Psoas muscle (tissue), 7 donors: ENCODE measurements at regions not wholly inside any gene's neighbourhood (a gene's known extent, or its start where the extent isn't known, plus 50 kb on each side); places are given as distances from the start of the nearest gene placed in this dataset.

Experiments
- ATAC-seq, 4 donors: fragments of 200-7000 bp; cut with Tn5 transposase; one replicate each; pipeline ENCODE4 v1.9.1; 2020; ENCODE audit warnings: moderate library complexity in 3 of 4, mild to moderate bottlenecking in 2 of 4
- DNase-seq, 2 donors: peaks; one replicate each; pipeline ENCODE4 v3.0.0-alpha.2; 2020
- H3K27ac ChIP-seq: fragments of 200-600 bp; one replicate; pipeline ENCODE4 v1.8.0; 2022
- H3K27me3 ChIP-seq, 3 donors: fragments of 200-600 bp in 1 of 3; one replicate each; pipeline versions ENCODE4 v1.6.1 to v1.8.0; 2013 to 2022; ENCODE audit warnings: low read length in 2 of 3, mild to moderate bottlenecking in 2 of 3, moderate library complexity in 1 of 3; ENCODE audit not compliant: insufficient read depth in 3 of 3
- H3K36me3 ChIP-seq, 2 donors: fragments of 200-600 bp in 1 of 2; one replicate each; pipeline versions ENCODE4 v1.6.1 to v1.8.0; 2013 to 2022; ENCODE audit warnings: low read depth in 1 of 2, mild to moderate bottlenecking in 1 of 2, moderate library complexity in 1 of 2; ENCODE audit not compliant: insufficient read depth in 1 of 2
- H3K4me1 ChIP-seq: fragments of 200-600 bp; one replicate; pipeline ENCODE4 v1.8.0; 2022
- H3K4me3 ChIP-seq: fragments of 200-600 bp; one replicate; pipeline ENCODE4 v1.8.0; 2022; ENCODE audit warnings: mild to moderate bottlenecking
- H3K9me3 ChIP-seq: fragments of 200-600 bp; one replicate; pipeline ENCODE4 v1.8.0; 2022
- CTCF ChIP-seq: fragments of 200-600 bp; IDR thresholded peaks from one replicate; pipeline ENCODE4 v1.8.0; 2022; ENCODE audit warnings: antibody characterized with exemption
- WGBS, 3 donors: extraction: QIAGEN DNeasy Blood & Tissue Kit; methylation state at CpG; one replicate each; pipeline versions ENCODE4 v1.1.6 to v1.1.7; 2013; 5-methylcytosine and 5-hydroxymethylcytosine counted together
- intact Hi-C, 2 donors: fragments of 100-400 bp; cut with DNase I; formaldehyde crosslinking; loops; one replicate each; pipeline versions ENCODE4 v1.11.0 to v1.14.2; 2022
- donor health status: healthy with polysubstance abuse.
- donor health status: DM: no; HTN: no; CAD: no; lungs with moderate emphysema.
- donor health status: Bipolar disorder and iron deficiency.
- donor health status: healthy.
- donor health status: DM: yes; HTN: yes; CAD: no.
- donor health status: DM: no; HTN: no; CAD: no.
- donor health status: DM: yes; HTN: yes; CAD: no.

GRCh38 chr13:56886398-56886797, 254.3 kb upstream of the PRR20A start:
- ATAC-seq (no peak), DNase-seq (no peak)
- Histone ChIP-seq H3K4me1 (no peaks in the 10 kb centered on the region), H3K36me3 (no peaks in the 10 kb centered on the region), H3K27ac (no peak overlapping the region), H3K4me3 (no peak overlapping the region), H3K9me3 (no peaks in the 10 kb centered on the region), H3K27me3 (no peaks in the 10 kb centered on the region)
- no peak for TF ChIP-seq CTCF
- WGBS, 3 donors: 79 to 85% (median 79%) methylated on average over 10 of the region's 10 CpGs
- intact Hi-C loops: no loop called here

- Histone ChIP-seq H3K27me3 (no peaks in the 10 kb centered on the region), H3K36me3 (no peaks in the 10 kb centered on the region), H3K9me3 (no peaks in the 10 kb centered on the region), H3K4me3 (no peak overlapping the region), H3K27ac (no peak overlapping the region), H3K4me1 (no peaks in the 10 kb centered on the region)
- 89 to 92% (median 92%) methylated on average over 2 of the region's 2 CpGs for WGBS, 3 donors
- ATAC-seq: no peak
- DNase-seq: no peak
- intact Hi-C loops: no loop called here
- TF ChIP-seq CTCF: no peak
Measured at GRCh38 chr13:56888455-56888854, 252.3 kb upstream of the PRR20A start.

- H3K27me3 ChIP-seq: no peaks in the 10 kb centered on the region
- intact Hi-C loops: no loop called here
- ATAC-seq (no peak), DNase-seq (no peak)
- H3K36me3 ChIP-seq: no peaks in the 10 kb centered on the region
- H3K9me3 ChIP-seq: no peaks in the 10 kb centered on the region
- no peak overlapping the region for H3K4me3 ChIP-seq
- no peak for TF ChIP-seq CTCF
- 80 to 89% (median 81%) methylated on average over 3 of the region's 3 CpGs for WGBS, 3 donors
- H3K4me1 ChIP-seq: no peaks in the 10 kb centered on the region
- no peak overlapping the region for H3K27ac ChIP-seq
Measured at GRCh38 chr13:56893843-56894242, 246.9 kb upstream of the PRR20A start.

GRCh38 chr13:56900549-56901279, 240.0 kb upstream of the PRR20A start:
- DNase-seq: no peak
- ATAC-seq: no peak
- Histone ChIP-seq H3K27ac (no peak overlapping the region), H3K4me1 (no peaks in the 10 kb centered on the region), H3K27me3 (no peaks in the 10 kb centered on the region), H3K36me3 (no peaks in the 10 kb centered on the region), H3K9me3 (no peaks in the 10 kb centered on the region), H3K4me3 (no peak overlapping the region)
- no peak for TF ChIP-seq CTCF
- intact Hi-C loops: no loop called here
- 94 to 95% (median 94%) methylated on average over 21 to 30 of the region's 30 CpGs for WGBS, 3 donors

GRCh38 chr13:56902276-56902675, 238.4 kb upstream of the PRR20A start:
- TF ChIP-seq CTCF: no peak
- Histone ChIP-seq H3K4me1 (no peaks in the 10 kb centered on the region), H3K9me3 (no peaks in the 10 kb centered on the region), H3K27me3 (no peaks in the 10 kb centered on the region), H3K36me3 (no peaks in the 10 kb centered on the region), H3K27ac (no peak overlapping the region), H3K4me3 (no peak overlapping the region)
- ATAC-seq: no peak
- DNase-seq: no peak
- intact Hi-C loops: no loop called here
- WGBS, 3 donors: 96 to 99% (median 98%) methylated on average over 9 of the region's 9 CpGs
